ENCODE measurements at regions not wholly inside any gene's neighbourhood (a gene's known extent, or its start where the extent isn't known, plus 50 kb on each side); places are given as distances from the start of the nearest gene placed in this dataset.

- Histone ChIP-seq H3K4me3 (replicated peaks; ENCODE audit: insufficient read depth, low read length) (no peak overlapping the region), H3K27me3 (ENCODE audit: insufficient read depth, poor library complexity, severe bottlenecking) (no peaks in the 10 kb centered on the region), H3K27ac (replicated peaks) (no peak overlapping the region)
- DNase-seq (ENCODE audit: low read depth in 1 of 2, low spot score in 1 of 2) = no peak
- TF ChIP-seq CTCF (IDR thresholded peaks at IDR 0.05; ENCODE audit: insufficient read depth, low read length) (no peak), POLR2AphosphoS5 (IDR thresholded peaks at IDR 0.05; ENCODE audit: low read depth) (no peak), GABPA (IDR thresholded peaks at IDR 0.05; ENCODE audit: low read depth) (no peak), SPI1 (IDR thresholded peaks at IDR 0.05; ENCODE audit: borderline replicate concordance, low read depth) (no peak)
- TF ChIP-seq, protein P1, sequence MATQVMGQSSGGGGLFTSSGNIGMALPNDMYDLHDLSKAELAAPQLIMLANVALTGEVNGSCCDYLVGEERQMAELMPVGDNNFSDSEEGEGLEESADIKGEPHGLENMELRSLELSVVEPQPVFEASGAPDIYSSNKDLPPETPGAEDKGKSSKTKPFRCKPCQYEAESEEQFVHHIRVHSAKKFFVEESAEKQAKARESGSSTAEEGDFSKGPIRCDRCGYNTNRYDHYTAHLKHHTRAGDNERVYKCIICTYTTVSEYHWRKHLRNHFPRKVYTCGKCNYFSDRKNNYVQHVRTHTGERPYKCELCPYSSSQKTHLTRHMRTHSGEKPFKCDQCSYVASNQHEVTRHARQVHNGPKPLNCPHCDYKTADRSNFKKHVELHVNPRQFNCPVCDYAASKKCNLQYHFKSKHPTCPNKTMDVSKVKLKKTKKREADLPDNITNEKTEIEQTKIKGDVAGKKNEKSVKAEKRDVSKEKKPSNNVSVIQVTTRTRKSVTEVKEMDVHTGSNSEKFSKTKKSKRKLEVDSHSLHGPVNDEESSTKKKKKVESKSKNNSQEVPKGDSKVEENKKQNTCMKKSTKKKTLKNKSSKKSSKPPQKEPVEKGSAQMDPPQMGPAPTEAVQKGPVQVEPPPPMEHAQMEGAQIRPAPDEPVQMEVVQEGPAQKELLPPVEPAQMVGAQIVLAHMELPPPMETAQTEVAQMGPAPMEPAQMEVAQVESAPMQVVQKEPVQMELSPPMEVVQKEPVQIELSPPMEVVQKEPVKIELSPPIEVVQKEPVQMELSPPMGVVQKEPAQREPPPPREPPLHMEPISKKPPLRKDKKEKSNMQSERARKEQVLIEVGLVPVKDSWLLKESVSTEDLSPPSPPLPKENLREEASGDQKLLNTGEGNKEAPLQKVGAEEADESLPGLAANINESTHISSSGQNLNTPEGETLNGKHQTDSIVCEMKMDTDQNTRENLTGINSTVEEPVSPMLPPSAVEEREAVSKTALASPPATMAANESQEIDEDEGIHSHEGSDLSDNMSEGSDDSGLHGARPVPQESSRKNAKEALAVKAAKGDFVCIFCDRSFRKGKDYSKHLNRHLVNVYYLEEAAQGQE (IDR thresholded peaks at IDR 0.05; ENCODE audit: insufficient replicate concordance, low read depth) = no peak
Measured at GRCh38 chr14:46057799-46058198, 593.8 kb downstream of the RPL10L start.

- no peak overlapping the region for H3K27ac ChIP-seq (replicated peaks)
Measured at GRCh38 chr14:46054526-46054925, 597.1 kb downstream of the RPL10L start.

DNA sequence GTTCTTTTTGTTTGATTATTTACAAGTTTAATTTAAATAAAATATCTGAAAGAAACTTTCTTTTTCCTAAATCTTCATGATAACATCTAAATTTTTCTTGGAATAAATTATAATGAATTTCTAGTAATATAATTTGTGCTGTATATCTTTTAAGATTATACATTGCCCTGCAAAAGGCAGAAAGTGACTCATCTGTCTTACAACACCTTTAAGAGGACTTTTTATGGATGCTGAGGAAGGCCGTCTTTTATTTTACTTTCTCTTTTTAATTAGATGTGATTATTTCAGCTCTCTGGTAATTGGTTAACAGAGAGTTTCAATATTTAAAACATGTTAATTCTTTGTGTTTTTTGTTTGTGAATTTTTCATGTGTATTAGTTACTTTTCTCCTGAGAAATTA is 598.4 kb downstream of the RPL10L start:
- no peak overlapping the region for H3K27ac ChIP-seq (replicated peaks)
- no peak overlapping the region for H3K4me3 ChIP-seq (replicated peaks; ENCODE audit: insufficient read depth, low read length)
- H3K27me3 ChIP-seq (ENCODE audit: insufficient read depth, poor library complexity, severe bottlenecking) = no peaks in the 10 kb centered on the region
- no peak for DNase-seq (ENCODE audit: low read depth in 1 of 2, low spot score in 1 of 2)
- TF ChIP-seq CTCF (IDR thresholded peaks at IDR 0.05; ENCODE audit: insufficient read depth, low read length) = no peak
- TF ChIP-seq GABPA (IDR thresholded peaks at IDR 0.05; ENCODE audit: low read depth) = no peak

More at GRCh38 chr14:46054526-46054925, 597.1 kb downstream of the RPL10L start:
- H3K27me3 ChIP-seq (ENCODE audit: insufficient read depth, poor library complexity, severe bottlenecking) = no peaks in the 10 kb centered on the region
- TF ChIP-seq SPI1 (IDR thresholded peaks at IDR 0.05; ENCODE audit: borderline replicate concordance, low read depth) = no peak
- TF ChIP-seq POLR2AphosphoS5 (IDR thresholded peaks at IDR 0.05; ENCODE audit: low read depth) = no peak
- TF ChIP-seq GABPA (IDR thresholded peaks at IDR 0.05; ENCODE audit: low read depth) = no peak
- TF ChIP-seq CTCF (IDR thresholded peaks at IDR 0.05; ENCODE audit: insufficient read depth, low read length) = no peak
- TF ChIP-seq, protein P1 (IDR thresholded peaks at IDR 0.05; ENCODE audit: insufficient replicate concordance, low read depth) = no peak
- no peak overlapping the region for H3K4me3 ChIP-seq (replicated peaks; ENCODE audit: insufficient read depth, low read length)
- DNase-seq (ENCODE audit: low read depth in 1 of 2, low spot score in 1 of 2) = no peak

GRCh38 chr14:46051796-46052195 is 599.8 kb downstream of the RPL10L start:
- TF ChIP-seq SPI1 (IDR thresholded peaks at IDR 0.05; ENCODE audit: borderline replicate concordance, low read depth) = no peak
- TF ChIP-seq, protein P1 (IDR thresholded peaks at IDR 0.05; ENCODE audit: insufficient replicate concordance, low read depth) = no peak
- TF ChIP-seq POLR2AphosphoS5 (IDR thresholded peaks at IDR 0.05; ENCODE audit: low read depth) = no peak
- no peak for TF ChIP-seq GABPA (IDR thresholded peaks at IDR 0.05; ENCODE audit: low read depth)
- no peak for TF ChIP-seq CTCF (IDR thresholded peaks at IDR 0.05; ENCODE audit: insufficient read depth, low read length)
- Histone ChIP-seq H3K4me3 (replicated peaks; ENCODE audit: insufficient read depth, low read length) (no peak overlapping the region), H3K27ac (replicated peaks) (no peak overlapping the region), H3K27me3 (ENCODE audit: insufficient read depth, poor library complexity, severe bottlenecking) (no peaks in the 10 kb centered on the region)
- no peak for DNase-seq (ENCODE audit: low read depth in 1 of 2, low spot score in 1 of 2)

Measured in HL-60 (cell line).